ENCODE measurements at regions not wholly inside any gene's neighbourhood (a gene's known extent, or its start where the extent isn't known, plus 50 kb on each side); places are given as distances from the start of the nearest gene placed in this dataset.

DNA sequence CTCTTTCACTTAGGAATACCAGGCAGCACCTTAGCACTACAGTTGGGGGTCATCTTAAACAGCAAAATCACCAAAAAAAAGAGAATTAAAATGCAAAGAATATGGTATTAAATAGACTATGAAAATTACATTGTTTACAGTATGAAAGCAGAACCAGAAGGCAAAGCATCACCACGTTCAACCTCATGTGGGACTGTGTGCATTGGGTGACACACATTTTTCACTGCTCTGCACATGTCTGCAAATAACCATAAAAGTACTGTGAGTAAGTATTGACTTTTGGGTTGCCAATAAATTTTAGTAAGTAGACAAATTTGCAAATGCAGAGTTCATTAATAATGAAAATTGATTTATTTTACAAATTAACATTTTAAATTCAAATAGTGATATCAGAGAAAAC lies 232.1 kb upstream of the ZWINT start:
- TF ChIP-seq CTCF (IDR thresholded peaks at IDR 0.05): no peak
- Histone ChIP-seq H3K27ac (no peak overlapping the region), H3K36me3 (ENCODE audit: insufficient read depth in 1 of 2, low read depth in 1 of 2) (no peaks in the 10 kb centered on the region), H3K4me1 (no peaks in the 10 kb centered on the region), H3K27me3 (ENCODE audit: insufficient read depth in 3 of 3, low read length in 2 of 3) (no peaks in the 10 kb centered on the region), H3K9me3 (no peaks in the 10 kb centered on the region), H3K4me3 (no peak overlapping the region)
- WGBS, 3 donors: 58 to 69% (median 66%) methylated on average over 1 of the region's 1 CpG
- ATAC-seq (no peak), DNase-seq (no peak)
- intact Hi-C loops (cut with DNase I): no loop called here

DNA sequence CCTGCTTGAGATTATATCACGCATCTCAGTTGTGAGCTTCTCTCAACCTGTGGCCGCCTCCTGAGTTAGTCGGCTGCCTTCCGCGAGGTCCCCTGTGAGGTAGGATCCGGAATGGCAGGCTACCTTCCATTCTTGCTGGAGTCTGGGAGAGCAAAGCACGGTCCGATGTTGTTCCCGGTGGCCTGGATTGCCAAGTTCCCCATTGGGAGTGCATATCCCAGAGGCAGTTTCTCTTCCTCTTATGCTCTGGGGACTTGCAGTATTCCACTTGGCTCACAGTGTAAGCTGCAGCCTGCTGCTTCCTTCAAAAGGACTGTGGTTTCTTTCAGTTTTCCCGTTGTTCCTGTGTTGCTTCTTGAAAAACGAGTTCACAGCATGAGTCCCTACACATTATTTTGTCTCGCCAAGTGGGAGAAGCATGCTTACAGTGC lies 225.4 kb upstream of the ZWINT start:
- no peak overlapping the region for H3K4me3 ChIP-seq
- intact Hi-C loops (cut with DNase I): no loop called here
- no peaks in the 10 kb centered on the region for H3K27me3 ChIP-seq (ENCODE audit: insufficient read depth in 3 of 3, low read length in 2 of 3)
- no peak for DNase-seq
- no peaks in the 10 kb centered on the region for H3K4me1 ChIP-seq
- TF ChIP-seq CTCF (IDR thresholded peaks at IDR 0.05): no peak
- ATAC-seq: no peak
- no peaks in the 10 kb centered on the region for H3K9me3 ChIP-seq
- no peaks in the 10 kb centered on the region for H3K36me3 ChIP-seq (ENCODE audit: insufficient read depth in 1 of 2, low read depth in 1 of 2)
- WGBS, 3 donors: 61 to 68% (median 62%) methylated on average over 12 of the region's 12 CpGs
- H3K27ac ChIP-seq: no peak overlapping the region

DNA sequence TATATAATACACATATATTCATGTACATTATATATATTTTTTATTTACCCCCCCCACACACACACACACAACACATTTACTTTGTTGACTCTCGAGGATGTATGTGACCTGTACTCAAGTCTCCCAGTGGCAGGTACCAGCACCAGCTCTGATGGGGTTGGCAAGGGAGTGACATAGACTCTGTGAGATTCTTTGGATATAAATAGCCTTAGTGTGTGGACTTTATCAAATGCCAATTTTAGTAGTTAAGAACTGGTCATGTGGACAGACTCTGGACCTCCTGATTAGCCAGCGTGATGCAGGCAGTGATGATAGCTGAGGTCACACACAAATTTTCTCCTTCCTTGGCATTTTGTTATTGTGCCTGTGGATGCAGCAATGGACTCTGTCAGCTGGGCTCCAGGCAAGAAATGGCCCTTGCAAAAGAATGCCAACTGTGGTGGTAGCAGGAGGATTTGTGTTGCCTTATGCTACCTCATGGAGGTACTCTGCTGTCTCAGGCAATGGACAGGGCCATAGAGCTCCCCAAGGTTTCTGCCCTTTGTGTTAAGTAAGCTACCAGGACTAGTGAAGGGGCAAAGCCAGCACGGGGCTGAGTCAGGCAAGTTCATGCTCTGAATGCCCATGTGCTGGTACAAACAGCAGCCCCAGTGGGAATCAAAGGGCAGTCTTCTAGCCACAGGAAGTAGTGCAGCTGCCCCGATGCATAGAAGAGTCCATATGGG lies 224.6 kb upstream of the ZWINT start:
- Histone ChIP-seq H3K27me3 (ENCODE audit: insufficient read depth in 3 of 3, low read length in 2 of 3) (no peaks in the 10 kb centered on the region), H3K27ac (no peak overlapping the region), H3K4me1 (no peaks in the 10 kb centered on the region), H3K4me3 (no peak overlapping the region), H3K9me3 (no peaks in the 10 kb centered on the region), H3K36me3 (ENCODE audit: insufficient read depth in 1 of 2, low read depth in 1 of 2) (no peaks in the 10 kb centered on the region)
- DNase-seq: no peak
- 65 to 67% (median 67%) methylated on average over 4 of the region's 4 CpGs for WGBS, 3 donors
- no peak for TF ChIP-seq CTCF (IDR thresholded peaks at IDR 0.05)
- no peak for ATAC-seq
- intact Hi-C loops (cut with DNase I): no loop called here

DNA sequence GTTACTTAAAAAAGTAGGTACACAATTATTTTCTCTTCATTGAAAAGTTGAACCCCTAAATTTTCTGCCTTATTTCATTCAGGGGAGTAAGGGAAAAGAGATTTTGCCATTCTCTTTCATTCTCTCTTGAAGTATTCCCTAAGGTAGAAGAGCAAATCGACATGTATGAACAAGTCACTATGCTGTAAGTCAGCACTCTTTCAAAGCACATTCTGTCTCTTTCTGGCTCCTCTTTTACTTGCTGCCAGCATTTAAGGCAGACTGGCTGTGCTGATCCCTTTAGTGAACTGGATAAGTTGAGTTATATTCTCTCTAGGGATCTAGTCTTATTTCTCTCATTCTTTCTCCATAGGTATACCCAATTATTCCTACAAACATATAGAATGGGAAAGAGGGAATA lies 222.3 kb upstream of the ZWINT start:
- Histone ChIP-seq H3K4me1 (no peaks in the 10 kb centered on the region), H3K4me3 (no peak overlapping the region), H3K27me3 (ENCODE audit: insufficient read depth in 3 of 3, low read length in 2 of 3) (no peaks in the 10 kb centered on the region), H3K36me3 (ENCODE audit: insufficient read depth in 1 of 2, low read depth in 1 of 2) (no peaks in the 10 kb centered on the region), H3K27ac (no peak overlapping the region), H3K9me3 (no peaks in the 10 kb centered on the region)
- intact Hi-C loops (cut with DNase I): no loop called here
- no peak for DNase-seq
- TF ChIP-seq CTCF (IDR thresholded peaks at IDR 0.05): no peak
- ATAC-seq: no peak
- 59 to 61% (median 61%) methylated on average over 1 of the region's 1 CpG for WGBS, 3 donors

- H3K4me1 ChIP-seq: no peaks in the 10 kb centered on the region
- intact Hi-C loops (cut with DNase I): no loop called here
- DNase-seq: no peak
- ATAC-seq: no peak
- no peaks in the 10 kb centered on the region for H3K27me3 ChIP-seq (ENCODE audit: insufficient read depth in 3 of 3, low read length in 2 of 3)
- H3K36me3 ChIP-seq (ENCODE audit: insufficient read depth in 1 of 2, low read depth in 1 of 2): no peaks in the 10 kb centered on the region
- TF ChIP-seq CTCF (IDR thresholded peaks at IDR 0.05): no peak
- peaks cover 2% of the 10 kb centered on the region for H3K9me3 ChIP-seq
- WGBS, 3 donors: 84 to 92% (median 91%) methylated on average over 1 of the region's 1 CpG
- no peak overlapping the region for H3K27ac ChIP-seq
- no peak overlapping the region for H3K4me3 ChIP-seq
Measured at GRCh38 chr10:56567580-56567979, 206.5 kb upstream of the ZWINT start.
